ENCODE measurements at regions not wholly inside any gene's neighbourhood (a gene's known extent, or its start where the extent isn't known, plus 50 kb on each side); places are given as distances from the start of the nearest gene placed in this dataset.

GRCh38 chr7:39824456-39825200 is 125.4 kb upstream of the CDK13 start:
- TF ChIP-seq POLR2A (IDR thresholded peaks at IDR 0.05), result no peak
- TF ChIP-seq CTCF (IDR thresholded peaks at IDR 0.05), result no peak
- TF ChIP-seq EP300 (IDR thresholded peaks at IDR 0.05), result no peak
- H3K27ac ChIP-seq, result no peak overlapping the region
- 76 to 87% (median 84%) methylated on average over 2 of the region's 2 CpGs for WGBS, 3 donors
- intact Hi-C loops (cut with DNase I), result no loop called here
- no peaks in the 10 kb centered on the region for H3K36me3 ChIP-seq
- H3K27me3 ChIP-seq, result no peaks in the 10 kb centered on the region
- H3K4me3 ChIP-seq, result no peak overlapping the region
- no peak for DNase-seq
- no peaks in the 10 kb centered on the region for H3K9me3 ChIP-seq
- H3K4me1 ChIP-seq (ENCODE audit: insufficient read depth), result no peaks in the 10 kb centered on the region

- no peak for DNase-seq
- no peak for TF ChIP-seq POLR2A (IDR thresholded peaks at IDR 0.05)
- no peak for TF ChIP-seq EP300 (IDR thresholded peaks at IDR 0.05)
- TF ChIP-seq CTCF (IDR thresholded peaks at IDR 0.05), result no peak
- Histone ChIP-seq H3K9me3 (no peaks in the 10 kb centered on the region), H3K27me3 (no peaks in the 10 kb centered on the region), H3K4me3 (no peak overlapping the region), H3K27ac (no peak overlapping the region), H3K36me3 (no peaks in the 10 kb centered on the region), H3K4me1 (ENCODE audit: insufficient read depth) (no peaks in the 10 kb centered on the region)
- 65 to 77% (median 68%) methylated on average over 6 of the region's 6 CpGs for WGBS, 3 donors
- intact Hi-C loops (cut with DNase I), result no loop called here
Observed at GRCh38 chr7:39825401-39825980, 124.6 kb upstream of the CDK13 start.

GRCh38 chr7:39826166-39826565 is 123.9 kb upstream of the CDK13 start:
- no peaks in the 10 kb centered on the region for H3K9me3 ChIP-seq
- 47 to 96% (median 70%) methylated on average over 2 of the region's 2 CpGs for WGBS, 3 donors
- H3K27me3 ChIP-seq, result no peaks in the 10 kb centered on the region
- H3K27ac ChIP-seq, result no peak overlapping the region
- no peak for DNase-seq
- H3K36me3 ChIP-seq, result no peaks in the 10 kb centered on the region
- H3K4me3 ChIP-seq, result no peak overlapping the region
- TF ChIP-seq CTCF (IDR thresholded peaks at IDR 0.05) (no peak), EP300 (IDR thresholded peaks at IDR 0.05) (no peak)
- intact Hi-C loops (cut with DNase I), result no loop called here
- H3K4me1 ChIP-seq (ENCODE audit: insufficient read depth), result no peaks in the 10 kb centered on the region

GRCh38 chr7:39827571-39827970 is 122.5 kb upstream of the CDK13 start:
- no peaks in the 10 kb centered on the region for H3K27me3 ChIP-seq
- H3K4me3 ChIP-seq, result no peak overlapping the region
- 88 to 91% (median 90%) methylated on average over 2 of the region's 2 CpGs for WGBS, 3 donors
- no peaks in the 10 kb centered on the region for H3K4me1 ChIP-seq (ENCODE audit: insufficient read depth)
- intact Hi-C loops (cut with DNase I), result no loop called here
- TF ChIP-seq POLR2A (IDR thresholded peaks at IDR 0.05) (no peak), EP300 (IDR thresholded peaks at IDR 0.05) (no peak), CTCF (IDR thresholded peaks at IDR 0.05) (no peak)
- no peak overlapping the region for H3K27ac ChIP-seq
- no peaks in the 10 kb centered on the region for H3K9me3 ChIP-seq
- H3K36me3 ChIP-seq, result no peaks in the 10 kb centered on the region
- no peak for DNase-seq

All from ovary (tissue), 7 donors.